ENCODE measurements at regions not wholly inside any gene's neighbourhood (a gene's known extent, or its start where the extent isn't known, plus 50 kb on each side); places are given as distances from the start of the nearest gene placed in this dataset.
"Not testable (repeated sequence)": the region's sequence is repeated elsewhere in the genome, so short reads cannot be mapped to it uniquely, and the experiment has no call there.

DNA sequence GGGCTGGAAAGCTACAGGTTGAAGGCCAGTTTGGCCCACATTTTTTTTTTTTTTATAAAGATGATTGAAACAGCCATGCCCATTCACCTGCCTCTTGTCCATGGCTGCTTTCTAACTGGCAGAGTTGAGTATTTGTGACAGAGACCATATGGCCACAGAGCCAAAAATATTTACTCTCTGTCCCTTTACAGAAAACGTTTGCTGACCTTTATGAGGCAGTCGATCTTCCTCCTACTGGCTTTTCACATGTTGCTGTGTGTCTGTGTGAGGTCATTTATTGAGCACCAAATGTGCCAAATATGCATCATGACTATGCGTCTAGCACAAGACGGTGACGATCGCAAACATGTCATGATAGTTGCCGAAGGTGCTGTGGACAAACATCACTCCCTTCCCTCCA is 200.6 kb upstream of the FRG1 start:
- not testable (repeated sequence) for TF ChIP-seq CHD2 (IDR thresholded peaks at IDR 0.05; ENCODE audit: low read length, partially characterized antibody); KDM1A (IDR thresholded peaks at IDR 0.05; ENCODE audit: low read depth); POLR2A (IDR thresholded peaks at IDR 0.05; ENCODE audit: low read length); TP53 (CRISPR knock-in tag; IDR thresholded peaks at IDR 0.05); GATA3 (IDR thresholded peaks at IDR 0.05; ENCODE audit: borderline replicate concordance); SMC3 (IDR thresholded peaks at IDR 0.05); NR3C1 (IDR thresholded peaks at IDR 0.05); RAD21 (conservative IDR thresholded peaks at IDR 0.05 in 1 of 2, IDR thresholded peaks at IDR 0.05 in 1 of 2)
- TF ChIP-seq, protein P1, sequence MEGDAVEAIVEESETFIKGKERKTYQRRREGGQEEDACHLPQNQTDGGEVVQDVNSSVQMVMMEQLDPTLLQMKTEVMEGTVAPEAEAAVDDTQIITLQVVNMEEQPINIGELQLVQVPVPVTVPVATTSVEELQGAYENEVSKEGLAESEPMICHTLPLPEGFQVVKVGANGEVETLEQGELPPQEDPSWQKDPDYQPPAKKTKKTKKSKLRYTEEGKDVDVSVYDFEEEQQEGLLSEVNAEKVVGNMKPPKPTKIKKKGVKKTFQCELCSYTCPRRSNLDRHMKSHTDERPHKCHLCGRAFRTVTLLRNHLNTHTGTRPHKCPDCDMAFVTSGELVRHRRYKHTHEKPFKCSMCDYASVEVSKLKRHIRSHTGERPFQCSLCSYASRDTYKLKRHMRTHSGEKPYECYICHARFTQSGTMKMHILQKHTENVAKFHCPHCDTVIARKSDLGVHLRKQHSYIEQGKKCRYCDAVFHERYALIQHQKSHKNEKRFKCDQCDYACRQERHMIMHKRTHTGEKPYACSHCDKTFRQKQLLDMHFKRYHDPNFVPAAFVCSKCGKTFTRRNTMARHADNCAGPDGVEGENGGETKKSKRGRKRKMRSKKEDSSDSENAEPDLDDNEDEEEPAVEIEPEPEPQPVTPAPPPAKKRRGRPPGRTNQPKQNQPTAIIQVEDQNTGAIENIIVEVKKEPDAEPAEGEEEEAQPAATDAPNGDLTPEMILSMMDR (IDR thresholded peaks at IDR 0.05) = not testable (repeated sequence)

Data from A549 (cell line).